GM21529 (cell line): ENCODE measurements at regions not wholly inside any gene's neighbourhood (a gene's known extent, or its start where the extent isn't known, plus 50 kb on each side); places are given as distances from the start of the nearest gene placed in this dataset.

Experiments
- ATAC-seq: cut with Tn5 transposase; IDR thresholded peaks from one replicate; pipeline ENCODE4 v1.9.1; 2021; ENCODE audit not compliant: unreplicated experiment

DNA sequence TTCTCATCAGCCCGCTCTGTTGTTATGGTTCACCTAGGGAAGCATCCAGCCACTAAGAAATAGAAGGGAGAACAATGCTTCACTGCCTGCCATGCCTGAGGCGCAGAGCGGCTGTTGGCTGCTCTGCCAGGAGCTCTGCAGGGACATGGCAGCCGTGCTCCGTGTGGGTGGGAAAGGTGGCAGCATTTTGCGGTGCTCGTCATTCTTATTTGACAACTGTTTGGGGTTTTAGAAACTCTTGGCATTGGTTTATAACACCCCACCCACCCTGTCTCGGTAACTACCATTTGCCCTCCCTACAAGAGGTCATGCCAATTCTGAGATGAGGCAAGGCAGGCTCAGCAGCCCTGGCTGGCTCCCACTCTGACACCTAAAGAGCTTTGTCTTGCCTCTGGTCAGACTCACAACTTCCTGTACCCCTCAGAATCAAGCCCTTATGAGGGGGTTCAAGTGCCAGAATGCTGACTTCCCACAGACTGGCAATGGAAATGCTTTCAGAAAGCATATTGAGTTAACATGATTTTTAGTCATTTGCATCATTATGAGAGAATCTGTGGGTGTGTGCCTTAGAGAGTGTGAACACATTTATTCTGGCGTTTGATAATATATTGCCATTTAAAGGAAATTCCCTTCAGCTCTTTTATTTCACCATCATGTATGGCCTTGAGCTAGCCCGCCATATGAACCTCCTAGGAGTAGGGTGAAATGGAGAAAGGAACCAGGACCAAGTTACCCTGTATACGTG is 288.0 kb upstream of the ANKRD55 start:
- ATAC-seq: no peak

DNA sequence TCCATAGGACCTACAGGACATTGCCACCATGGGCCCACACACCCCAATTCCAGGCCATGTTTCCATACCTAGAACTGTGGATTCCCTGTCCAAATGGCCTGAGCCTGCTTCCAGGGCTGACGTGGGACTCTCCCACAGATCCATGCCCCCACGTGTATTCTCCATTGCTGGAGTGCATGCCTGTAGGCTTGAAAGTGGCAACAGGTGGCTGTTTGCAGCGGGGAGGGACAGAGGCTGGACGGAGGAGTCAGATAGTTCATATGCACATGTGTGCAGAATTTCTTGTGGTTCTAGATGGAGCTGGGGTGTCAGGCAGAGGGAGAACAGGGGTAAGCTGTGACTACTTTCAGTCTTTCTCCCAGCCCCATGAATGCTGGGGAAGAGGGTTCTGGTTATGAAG is 285.7 kb upstream of the ANKRD55 start:
- ATAC-seq: no peak

DNA sequence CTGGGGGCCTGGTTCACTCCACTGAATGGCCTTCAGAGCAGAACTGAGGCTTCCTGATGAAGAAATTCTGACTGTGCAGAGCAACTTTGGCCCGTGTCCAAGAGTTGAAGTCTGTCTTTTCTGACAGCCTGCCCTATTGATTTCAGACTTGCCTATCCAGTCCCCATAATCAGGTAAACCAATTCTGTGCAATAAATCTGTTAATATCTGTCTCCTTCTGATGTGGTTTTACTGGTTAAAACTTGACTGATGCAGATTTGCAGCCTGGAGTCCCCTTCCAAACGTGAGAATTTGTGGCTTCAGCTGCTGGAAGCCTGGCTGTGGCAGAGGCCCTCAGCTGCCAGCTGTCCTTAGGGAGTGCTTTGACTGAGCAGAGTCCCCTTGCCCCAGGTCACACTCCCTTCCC is 283.9 kb upstream of the ANKRD55 start:
- no peak for ATAC-seq

DNA sequence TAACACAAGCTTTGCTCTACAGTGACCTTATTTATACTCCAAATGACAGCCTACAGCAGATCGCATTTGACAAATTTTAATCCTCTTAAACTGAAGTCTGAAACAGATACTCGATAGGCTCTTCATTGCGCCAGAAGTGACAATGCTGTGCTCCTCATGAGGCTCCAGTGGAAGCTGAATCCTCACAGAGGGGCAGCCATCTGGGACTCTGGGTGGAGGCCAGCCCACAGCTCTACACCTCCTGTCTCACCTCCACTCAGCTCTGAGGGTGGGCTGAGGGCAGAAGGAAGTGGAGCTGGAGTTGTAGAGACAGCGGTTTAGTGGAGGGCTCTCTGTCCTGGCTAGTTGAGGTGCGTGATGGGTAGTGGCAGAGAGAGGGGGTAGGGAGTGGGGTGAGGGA is 283.3 kb upstream of the ANKRD55 start:
- no peak for ATAC-seq

DNA sequence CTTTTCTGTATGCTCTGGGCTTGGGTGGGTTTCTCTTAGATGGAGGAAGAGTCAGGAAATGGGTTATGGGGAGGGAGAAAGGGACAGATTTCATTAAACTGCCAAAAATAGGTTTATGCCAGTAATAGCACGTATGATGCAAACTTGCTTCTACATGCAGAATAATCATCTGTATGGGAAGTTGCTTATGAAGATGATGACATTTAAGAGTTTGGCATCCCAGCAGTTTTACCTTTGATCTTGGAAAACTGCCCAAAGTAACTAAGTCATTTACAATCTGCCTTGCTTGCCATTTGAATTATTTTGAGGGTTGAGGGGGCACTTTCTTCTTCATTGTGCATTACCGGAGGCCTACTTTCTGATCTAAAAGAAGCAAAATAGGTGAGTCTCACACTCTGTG is 282.9 kb upstream of the ANKRD55 start:
- no peak for ATAC-seq

DNA sequence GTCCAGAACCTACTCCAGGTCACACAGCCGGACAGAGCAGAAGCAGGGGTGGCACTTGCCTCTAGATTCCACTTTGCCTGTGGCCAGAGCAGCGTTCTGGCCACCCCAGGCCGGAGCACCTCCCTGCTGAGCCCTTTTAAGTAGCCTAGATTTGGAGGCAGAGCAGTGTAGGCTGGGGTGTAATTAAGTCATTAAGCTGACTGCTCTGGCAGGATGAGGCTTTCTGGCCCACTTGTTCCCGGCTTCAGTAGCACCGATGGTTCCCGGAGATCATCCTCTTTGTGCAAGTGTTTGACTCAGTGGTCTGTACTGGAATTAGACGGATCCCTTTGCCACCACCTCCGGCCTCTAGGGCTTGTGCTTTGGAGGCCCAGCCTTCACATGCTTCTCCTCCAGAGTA is 281.9 kb upstream of the ANKRD55 start:
- no peak for ATAC-seq

DNA sequence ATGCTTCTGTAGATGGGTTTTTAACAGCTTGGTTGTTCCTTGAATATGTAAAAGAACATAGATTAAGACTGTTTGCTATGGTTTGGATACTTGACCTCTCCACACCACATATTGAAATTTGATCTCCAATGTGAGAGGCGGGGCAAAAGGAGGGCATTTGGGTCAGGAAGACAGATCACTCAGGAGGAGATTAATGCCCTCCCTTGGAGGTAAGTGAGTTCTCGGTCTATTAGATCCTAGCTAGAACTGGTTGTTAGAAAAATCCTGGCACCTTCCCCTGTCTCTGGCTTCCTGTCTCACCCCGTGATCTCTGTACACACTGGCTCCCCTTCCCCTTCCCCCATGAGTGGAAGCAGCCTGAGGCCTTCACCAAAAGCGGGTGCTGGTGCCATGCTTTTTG is 281.1 kb upstream of the ANKRD55 start:
- no peak for ATAC-seq

DNA sequence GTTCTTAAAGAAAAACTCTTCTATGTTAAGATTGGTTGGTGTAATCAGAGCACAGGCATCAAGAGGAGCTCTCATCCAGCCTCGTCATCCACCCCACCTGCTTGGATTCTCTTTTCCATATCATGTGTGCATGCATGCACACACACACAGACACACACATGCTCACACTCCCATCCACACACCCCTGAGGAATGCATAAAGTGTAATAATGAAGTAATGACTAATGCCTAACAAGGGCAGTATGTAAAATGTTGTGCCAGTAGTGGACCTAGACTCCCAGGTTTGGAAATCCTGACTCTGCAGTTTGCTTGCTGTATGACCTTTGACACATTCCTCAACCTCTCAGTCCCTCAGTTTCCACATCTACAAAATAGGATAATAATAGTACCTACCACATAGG is 280.0 kb upstream of the ANKRD55 start:
- ATAC-seq: no peak

DNA sequence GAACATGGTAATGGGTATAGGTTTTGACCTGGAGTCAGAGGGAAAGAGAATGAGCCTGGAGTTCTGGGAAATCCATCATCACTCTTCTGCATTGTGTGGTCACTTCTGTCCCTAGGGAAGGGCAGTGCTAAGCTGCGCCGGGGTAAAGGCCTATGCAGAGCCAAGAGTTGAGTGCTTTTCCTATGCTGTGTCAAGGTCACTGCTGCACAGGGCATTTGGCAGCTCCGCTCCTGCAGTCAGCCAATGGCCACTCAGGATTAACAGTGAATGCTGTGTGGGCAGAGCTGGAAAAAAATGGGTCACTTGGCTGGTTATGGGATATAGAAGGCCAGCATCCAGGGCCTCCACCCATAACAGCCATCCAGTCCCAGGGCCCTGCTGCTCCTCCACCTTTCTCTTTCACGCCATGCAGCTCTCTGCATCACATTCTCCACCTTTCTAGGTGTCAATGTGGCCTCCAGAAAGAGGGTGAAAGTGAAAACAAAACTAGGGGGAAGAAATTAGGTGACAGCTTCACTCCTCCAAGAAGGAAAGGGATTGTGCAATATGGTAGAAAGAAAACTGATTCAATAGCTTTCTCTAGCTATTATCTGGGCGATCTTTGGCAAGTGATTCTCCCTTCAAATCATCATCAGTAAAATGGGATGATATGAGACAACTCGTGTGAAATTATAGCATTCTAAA is 279.3 kb upstream of the ANKRD55 start:
- no peak for ATAC-seq

DNA sequence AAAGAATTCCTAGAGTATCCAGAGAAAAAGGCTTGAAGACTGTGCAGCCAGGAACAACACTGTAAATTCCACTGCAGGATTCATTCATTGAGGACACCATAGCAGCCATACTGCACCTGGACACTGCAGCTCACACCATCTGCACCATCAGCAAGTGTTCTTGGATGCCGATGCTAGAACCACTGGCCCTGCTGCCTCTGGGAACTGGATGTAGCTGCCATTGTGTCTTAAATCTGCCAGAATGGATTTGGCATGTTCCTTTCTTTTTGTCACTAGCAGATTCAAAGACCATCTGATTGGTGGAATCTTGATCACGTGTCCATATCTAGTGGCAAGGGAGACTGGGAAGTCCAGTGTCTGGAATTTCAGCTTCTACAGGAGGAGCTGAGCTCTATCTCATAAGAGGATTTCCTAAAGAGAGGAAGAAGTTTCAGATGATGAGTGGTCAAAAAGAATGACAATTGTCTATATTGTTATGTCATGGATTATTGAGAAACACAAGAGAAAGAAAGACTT is 278.3 kb upstream of the ANKRD55 start:
- ATAC-seq: no peak

DNA sequence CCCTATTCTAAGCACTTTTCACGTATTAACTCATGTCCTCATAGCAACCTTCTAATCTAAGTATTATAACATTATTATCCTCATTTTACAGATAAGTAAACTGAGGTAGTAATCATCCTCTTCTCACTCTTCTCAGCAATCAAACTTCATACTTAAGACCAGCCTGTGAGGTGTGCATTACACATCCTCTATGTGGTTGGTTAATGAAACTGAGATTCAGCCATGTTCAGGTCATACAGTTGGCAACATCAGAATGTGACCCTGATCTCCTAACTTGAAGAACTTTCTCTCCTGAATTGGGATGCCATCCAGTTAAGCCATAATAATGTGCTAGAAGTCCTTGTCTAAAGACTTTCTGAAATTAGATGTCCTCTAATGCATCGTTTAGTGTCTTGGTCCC is 275.1 kb upstream of the ANKRD55 start:
- no peak for ATAC-seq

DNA sequence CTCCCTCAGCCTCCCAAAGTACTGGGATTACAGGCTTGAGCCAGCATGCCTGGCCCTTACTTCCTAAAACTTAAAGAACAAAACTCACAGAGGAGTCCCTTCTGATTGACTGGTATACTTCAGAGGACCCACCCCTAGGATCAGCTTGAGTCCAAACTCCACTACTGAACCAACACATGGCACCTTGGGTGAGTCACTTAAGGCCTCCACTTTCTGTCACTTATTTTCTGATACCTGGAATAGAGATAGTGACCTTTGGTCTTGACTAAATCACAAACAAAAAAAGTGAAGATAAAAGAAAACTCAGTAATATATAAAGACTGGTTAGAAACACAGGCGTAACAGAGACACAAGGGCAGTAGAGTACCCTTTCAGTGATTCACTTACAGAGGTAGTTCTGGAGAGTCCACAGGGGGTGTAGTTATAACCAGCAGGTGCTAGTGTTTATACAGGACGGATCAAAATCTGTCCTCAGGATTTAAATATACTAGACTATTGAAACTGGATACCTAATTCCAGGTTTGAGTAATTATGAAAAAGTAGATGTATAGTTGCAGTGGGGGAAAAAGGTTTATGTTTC is 274.3 kb upstream of the ANKRD55 start:
- ATAC-seq: no peak

DNA sequence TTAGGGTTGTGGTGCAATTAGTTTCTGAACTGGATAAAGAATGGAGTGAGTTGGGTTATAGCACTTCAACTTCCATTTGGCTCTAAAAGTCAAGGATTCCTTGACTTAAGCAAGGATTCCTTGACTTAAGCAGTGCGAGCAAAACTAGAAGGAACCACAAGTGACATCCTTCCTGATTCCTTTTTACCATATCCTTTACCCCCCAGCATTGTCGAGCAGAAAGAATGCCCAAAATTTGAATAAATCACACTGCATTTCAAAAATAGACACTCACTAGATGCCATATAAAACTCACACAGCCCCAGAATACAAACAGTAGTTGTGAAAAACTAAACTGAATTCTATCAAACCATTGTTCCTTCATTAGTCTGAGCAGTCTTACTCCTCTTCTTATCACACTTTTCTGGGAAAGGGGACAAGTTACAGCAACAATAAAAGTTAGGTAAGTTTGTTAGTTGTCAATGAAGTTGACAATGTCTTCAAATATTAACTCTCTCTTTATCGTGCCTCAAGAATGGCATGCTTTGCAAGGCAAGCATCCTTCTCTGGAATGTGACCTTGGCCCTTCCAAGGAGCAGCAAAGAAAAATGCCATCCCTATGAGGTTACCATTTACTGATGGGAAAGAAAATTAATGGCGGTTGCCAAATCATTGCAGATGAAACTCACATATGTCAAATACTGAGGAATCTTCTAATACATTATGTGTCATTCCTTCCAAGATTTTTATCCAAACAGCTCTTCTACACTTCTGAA is 273.3 kb upstream of the ANKRD55 start:
- no peak for ATAC-seq

DNA sequence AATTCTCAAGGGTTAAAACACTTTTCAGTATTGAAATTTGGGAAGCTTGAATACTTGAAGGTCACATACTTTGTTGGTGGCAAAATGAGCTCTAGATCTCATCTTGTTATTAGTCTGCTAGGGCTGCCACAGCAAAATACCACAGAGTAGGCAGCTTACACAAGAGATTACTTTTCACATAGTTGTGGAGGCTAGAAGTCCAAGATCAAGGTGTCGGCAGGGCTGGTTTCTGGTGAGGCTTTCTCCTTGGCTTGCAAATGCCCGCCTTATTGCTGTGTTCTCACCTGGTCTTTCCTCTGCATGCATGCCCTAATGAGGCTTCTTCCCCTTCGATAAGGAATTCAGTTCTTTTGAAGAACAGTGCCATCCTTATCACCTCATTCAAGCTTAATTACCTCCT is 270.8 kb upstream of the ANKRD55 start:
- no peak for ATAC-seq

DNA sequence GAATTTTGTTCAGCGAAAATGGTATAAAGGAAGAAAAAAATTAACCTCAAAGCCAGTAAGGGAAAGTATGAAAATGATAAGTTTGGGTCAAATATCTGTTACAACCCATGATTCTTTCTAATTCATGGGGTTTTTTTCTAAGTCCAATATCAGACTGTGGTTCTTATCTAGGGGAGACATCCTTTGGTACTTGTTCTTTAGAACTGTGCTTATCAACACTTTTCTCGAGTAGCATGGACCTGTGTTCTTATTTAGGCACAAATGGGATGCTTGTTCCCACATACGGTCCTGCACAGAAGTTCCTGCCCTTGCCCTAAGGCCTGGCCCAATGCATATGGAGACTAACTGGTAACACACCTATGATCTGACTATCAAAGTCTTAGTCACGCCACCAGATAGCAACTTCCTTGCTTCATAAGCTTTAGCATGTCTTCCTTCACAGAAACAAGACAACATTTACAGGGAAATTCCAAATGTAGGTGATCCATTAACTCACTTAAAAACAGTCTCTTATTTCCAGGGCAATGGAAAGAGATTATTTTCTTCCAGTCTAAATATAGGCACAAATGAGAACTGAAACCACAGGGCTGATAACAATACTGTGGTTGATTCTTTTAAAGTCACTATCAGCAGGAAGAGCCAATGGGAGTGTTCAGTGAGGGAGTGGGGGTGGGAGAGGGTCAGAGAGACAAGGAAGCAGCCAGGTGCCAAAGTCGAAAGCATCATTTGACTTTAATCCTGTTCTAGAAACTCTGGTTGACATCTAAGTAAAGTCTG is 268.8 kb upstream of the ANKRD55 start:
- ATAC-seq: no peak

DNA sequence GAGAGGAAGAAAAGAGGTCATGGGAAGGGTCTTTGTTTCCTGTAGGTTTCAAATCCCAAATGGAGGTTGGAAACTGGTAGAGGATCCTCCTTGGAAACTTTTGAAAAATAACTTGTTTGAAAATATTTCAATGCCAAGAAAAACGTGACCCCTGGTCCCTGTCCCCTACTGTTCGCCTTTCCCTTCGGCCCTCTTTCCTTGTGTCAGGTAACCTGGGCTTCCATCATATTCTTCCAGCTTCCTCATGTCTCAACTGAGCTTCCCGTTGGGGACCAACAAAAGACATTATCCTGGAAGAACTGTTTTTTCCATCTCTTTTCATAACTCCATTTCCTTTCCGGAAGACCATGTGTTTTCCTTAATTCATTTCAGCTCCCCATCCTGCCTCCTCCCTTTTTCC is 266.8 kb upstream of the ANKRD55 start:
- no peak for ATAC-seq

DNA sequence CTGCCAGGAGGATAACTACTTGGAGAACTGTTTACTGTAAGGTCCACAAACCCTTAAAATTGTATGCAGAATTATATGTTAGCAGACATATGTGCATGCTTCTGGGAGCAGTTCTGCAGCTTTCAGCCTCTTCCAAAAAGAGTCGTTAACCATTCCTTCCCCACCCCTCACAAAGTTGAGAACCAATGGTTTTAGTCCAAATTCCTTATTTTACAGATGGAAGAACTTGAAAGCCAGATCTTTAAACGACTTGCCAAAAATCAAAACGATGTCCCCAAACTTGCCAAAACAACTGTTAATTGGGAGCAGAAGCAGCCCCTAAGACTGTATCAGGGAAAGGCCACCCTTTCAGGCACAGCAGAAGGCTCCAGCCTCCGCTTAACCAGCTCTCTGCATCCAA is 266.4 kb upstream of the ANKRD55 start:
- no peak for ATAC-seq

DNA sequence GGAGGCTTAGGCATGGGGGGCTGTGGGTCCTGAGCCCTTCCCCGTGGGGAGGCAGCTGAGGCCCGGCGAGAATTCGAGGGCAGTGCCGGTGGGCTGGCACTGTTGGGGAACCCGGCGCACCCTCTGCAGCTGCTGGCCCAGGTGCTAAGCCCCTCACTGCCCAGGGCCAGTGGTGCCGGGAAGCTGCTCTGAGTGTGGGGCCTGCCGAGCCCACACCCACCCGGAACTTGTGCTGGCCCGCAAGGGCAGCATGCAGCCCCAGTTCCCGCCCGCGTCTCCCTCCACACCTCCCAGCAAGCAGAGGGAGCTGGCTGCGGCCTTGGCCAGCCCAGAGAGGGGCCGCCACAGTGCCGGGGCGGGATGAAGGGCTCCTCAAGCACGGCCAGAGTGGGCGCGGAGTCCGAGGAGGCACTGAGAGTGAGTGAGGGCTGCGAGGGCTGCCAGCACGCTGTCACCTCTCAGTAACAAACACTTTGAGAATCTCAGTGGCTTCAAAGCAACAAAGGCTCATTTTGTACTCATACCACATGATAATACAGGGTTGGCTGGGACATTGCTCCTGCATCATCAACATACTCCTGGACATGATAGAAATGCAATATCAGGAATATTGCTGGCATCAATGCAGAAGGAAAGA is 265.7 kb upstream of the ANKRD55 start:
- no peak for ATAC-seq

DNA sequence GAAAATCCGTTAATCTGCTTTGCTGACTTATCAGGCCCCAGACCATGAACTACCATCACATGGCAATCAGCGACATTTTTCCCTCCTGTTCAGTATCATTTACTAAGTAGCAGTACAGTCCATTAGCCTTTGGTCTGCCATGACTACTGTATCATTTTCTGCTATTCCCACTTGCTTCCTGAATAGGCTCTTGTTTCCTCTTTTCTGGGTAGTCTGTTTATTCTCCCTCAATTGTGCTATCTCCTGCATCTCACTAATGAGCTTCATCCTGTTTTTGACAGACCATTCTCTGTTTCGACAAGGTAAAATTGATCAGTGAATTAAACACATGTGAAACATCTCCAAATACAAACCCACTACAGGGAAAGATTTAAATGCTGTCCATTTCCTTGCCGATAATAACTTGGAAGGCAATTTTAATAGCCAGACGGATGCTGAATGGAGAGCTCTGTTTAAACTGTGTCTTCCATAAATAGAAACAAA is 263.5 kb upstream of the ANKRD55 start:
- no peak for ATAC-seq

DNA sequence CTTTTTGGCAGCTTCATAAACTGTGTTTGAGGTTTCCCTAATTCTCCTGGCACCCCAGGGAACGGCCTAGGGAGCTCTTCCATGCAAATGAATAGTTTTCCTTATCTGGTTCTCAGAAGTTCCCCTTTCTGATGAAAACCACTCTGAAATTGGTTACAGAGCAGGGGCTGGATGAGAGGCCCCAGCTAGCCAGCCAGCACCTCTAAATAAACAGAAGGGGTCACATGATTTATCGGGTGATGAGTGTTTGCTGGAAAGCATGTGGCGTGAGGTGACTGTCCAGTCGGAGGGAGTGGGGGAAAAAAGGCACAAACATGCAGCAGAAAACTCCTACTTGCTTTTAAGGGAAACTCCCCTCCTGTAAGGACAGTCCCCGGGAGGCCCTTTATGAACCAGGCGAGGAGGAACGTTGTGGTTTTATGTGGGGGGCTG is 261.2 kb upstream of the ANKRD55 start:
- ATAC-seq: no peak
